GM21447 (cell line): ENCODE measurements at regions not wholly inside any gene's neighbourhood (a gene's known extent, or its start where the extent isn't known, plus 50 kb on each side); places are given as distances from the start of the nearest gene placed in this dataset.

Source experiments
- ATAC-seq: cut with Tn5 transposase; IDR thresholded peaks from one replicate; pipeline ENCODE4 v1.9.1; 2021; ENCODE audit not compliant: unreplicated experiment

- ATAC-seq = no peak
These were observed 134.5 kb downstream of the URB2 start for GRCh38 chr1:229760478-229760996.

- no peak for ATAC-seq
These were observed 136.8 kb downstream of the URB2 start for GRCh38 chr1:229762891-229763290.

DNA sequence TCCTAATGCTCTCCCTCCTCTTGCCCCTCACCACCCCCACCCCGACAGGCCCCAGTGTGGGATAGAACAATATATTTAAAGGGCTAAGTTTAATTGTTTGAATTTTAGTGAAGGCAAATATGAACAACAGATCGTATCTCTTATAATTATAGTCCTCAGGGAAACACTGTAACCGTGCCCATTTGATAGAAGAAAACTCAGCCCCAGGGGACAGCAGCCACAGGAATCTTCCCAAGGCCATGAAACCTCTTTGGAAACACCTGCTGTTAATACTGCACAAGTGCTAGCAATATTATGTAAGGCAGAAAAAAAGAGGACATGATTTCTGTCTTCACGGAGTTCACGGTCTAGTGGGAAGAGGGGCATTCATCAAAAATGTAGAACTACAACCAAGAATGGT, 142.2 kb downstream of the URB2 start:
- ATAC-seq = no peak

- ATAC-seq = no peak
These were observed 143.0 kb downstream of the URB2 start for GRCh38 chr1:229769006-229769405.

DNA sequence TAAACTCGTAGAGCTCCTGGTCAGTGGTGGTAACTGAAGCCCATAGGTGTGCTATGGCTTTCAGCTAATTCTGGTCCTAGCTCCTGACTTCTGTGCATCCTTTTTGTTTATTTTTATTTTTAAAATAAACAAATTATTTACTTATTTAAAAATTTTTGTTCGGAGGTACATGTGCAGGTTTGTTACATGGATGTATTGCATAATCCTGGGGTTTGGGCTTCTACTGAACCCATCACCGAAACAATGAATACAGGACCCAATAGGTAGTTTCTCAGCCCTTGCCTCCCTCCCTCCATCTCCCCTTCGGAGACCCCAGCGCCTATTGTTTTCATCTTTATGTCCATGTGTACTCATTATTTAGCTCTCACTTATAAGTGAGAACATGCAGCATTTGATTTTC, 143.8 kb downstream of the URB2 start:
- no peak for ATAC-seq

DNA sequence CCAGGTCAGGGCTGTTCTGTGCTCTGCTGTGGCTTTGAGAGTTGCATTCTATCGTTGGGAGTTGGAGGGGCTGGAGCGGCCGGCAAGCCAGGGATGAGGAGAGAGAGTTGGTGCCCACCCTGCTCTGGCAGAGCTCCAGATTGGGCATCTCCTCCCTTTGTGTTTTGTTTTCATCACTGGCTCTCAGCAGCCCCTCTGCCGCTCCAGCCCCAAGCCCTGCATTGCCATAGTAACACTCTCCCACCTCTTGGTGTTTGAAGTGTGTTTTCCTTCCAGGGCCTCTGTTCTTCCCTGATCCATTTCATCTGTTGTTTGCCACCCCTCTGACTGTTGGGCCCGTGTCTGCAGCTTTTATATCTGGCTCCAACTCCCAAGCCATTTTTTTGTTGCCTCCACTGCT, 152.7 kb downstream of the URB2 start:
- no peak for ATAC-seq

DNA sequence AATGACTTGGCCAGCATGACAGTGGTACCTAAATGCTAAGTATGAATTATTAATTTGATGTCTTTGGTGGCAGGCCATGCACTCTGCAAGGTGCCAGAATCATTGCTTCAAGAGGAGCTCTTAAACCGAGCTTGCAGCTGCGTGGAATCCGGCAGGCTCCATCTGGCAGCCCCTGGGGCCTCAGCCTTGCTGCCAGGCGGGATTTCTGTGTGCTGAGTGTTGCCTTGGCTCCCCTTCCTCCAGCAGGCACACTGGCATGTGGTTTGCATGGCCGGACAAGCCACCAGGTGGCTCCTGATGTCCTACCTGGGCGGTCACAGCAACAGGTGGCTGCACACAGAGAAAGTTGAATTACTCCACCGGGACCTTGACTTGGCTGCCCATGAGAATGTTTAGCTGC, 155.4 kb downstream of the URB2 start:
- ATAC-seq = no peak

DNA sequence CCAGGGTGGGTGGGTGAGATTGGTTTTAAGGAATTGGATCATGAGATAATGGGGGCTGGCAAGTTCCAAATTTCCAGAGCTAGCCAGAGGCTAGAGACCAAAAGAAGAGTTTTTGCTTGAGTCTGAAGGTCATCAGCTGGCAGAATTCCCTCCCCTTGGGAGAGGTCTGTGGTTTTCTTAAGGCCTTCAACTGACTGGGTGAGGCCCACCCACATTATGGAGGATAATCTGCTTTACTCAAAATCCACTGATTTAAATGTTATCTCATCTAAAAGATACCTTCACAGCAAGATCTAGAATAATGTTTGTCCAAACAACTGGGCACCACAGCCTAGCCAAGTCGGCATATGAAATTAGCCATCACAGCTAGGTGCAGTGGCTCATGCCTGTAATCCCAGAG, 156.4 kb downstream of the URB2 start:
- no peak for ATAC-seq

DNA sequence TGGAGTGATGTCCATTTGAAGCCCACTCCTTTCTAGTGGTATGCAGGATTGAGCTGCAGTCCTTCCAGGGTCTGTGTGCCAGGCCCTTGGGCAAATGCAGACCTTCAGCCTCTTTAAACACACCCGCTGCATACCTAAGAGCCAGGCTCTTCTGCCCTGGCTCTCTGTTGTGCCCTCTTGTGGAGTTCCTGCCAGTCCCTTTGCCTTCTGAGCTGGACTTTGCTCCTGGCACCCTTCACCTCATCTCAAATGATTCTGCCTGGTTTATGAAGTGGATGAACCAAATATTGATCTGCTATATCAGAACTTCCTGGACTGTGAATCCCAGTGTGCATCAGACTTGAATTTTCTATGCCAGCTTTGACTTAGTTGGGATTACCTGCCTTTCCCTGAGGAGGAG, 158.8 kb downstream of the URB2 start:
- no peak for ATAC-seq

GRCh38 chr1:229786974-229787610, 161.0 kb downstream of the URB2 start:
- no peak for ATAC-seq

- ATAC-seq = no peak
These were observed 162.0 kb downstream of the URB2 start for GRCh38 chr1:229788004-229788403.

GRCh38 chr1:229792012-229792975, 166.2 kb downstream of the URB2 start:
- no peak for ATAC-seq

DNA sequence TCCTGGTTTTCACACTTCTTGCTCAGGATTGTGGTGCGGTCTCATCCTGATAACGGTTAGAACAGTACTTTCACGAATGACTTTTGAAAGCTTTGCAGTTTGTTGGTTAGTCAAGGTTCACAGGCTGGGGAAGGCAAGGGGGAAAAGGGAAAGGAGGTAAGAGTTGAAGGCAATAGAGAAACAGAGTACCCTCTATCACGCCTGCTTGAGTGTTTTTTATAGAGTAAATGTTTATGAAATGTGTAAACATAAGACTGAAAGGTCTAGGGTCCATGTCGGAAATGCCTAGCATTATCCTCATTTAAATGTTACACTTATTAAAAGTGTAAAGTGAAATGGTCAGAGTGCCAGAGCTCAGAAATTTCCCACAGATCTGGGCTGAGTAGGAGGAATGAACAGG, 167.4 kb downstream of the URB2 start:
- no peak for ATAC-seq

DNA sequence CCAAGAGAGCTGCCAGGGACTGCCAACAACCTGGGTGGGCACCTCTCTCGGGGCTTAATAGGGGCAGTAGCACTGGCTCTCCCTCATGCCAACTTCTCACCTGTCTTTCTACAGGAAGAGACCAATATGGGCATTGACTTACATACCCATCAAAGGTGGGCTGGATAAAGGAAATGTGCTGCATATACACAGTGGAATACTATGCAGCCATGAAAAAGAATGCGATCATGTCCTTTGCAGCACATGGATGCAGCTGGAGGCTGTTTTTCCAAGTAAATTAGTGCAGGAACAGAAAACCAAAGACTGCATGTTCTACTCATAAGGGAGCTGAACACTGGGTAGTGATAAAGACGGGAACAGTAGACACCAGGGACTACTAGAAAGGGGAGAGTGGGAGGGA, 172.5 kb downstream of the URB2 start:
- ATAC-seq = no peak

- ATAC-seq = no peak
These were observed 177.7 kb downstream of the URB2 start for GRCh38 chr1:229803626-229804217.

DNA sequence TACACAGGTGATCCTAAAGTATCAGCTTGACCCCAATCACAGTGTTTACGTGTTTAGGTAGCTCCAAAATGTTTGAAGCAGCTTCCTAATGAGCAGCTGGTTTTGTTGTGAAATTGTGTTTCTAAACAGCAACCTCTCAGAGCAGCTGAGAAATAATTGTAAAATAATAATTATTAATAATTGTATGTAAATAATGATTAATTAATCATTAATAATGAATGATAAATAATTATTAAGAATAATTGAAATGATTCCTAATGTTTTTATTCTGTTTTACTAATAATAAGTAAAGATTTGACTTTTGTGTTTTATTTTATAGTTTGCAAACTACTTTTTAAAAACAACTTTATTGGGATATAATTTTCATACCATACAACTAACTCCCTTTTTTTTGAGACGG, 182.2 kb downstream of the URB2 start:
- no peak for ATAC-seq

GRCh38 chr1:229810140-229810539, 184.1 kb downstream of the URB2 start:
- ATAC-seq = no peak

- ATAC-seq = no peak
These were observed 184.9 kb downstream of the URB2 start for GRCh38 chr1:229810961-229811360.

DNA sequence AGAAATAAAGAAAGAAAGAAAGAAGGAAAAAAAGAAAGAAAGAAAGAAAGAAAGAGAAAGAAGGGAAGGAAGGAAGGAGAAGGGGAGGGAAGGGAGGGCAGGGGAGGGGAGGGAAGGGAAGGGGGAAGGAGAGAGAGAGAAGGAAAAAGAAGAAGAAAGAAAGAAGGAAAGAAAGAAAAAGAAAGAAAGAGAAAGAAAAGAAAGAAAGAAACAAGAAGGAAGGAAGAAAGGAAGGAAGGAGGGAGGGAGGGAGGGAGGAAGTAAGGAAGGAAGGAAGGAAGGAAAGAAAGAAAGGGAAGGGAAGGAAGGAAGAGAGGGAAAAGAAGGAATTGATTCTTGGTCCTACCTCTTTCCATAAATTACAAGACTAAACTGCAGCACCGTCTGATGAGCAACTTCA, 186.1 kb downstream of the URB2 start:
- ATAC-seq = no peak

DNA sequence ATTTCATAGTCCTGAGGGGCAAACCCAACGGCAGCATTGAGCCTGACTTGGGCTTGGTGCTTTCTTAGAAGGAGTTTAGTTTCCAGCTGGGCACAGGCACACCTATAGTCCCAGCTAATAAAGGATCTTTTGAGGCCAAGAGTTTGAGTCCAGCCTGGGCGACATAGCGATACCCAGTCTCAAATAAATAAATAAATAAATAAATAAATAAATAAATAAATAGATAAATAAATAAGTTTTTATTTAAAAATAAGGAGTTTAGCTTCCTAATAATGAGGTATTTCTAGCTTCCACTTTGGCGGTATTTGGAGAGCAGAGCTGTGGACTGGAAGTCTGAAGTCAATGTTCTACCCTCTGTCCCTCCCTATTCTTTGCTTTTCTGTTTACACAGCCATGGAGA, 186.6 kb downstream of the URB2 start:
- no peak for ATAC-seq

DNA sequence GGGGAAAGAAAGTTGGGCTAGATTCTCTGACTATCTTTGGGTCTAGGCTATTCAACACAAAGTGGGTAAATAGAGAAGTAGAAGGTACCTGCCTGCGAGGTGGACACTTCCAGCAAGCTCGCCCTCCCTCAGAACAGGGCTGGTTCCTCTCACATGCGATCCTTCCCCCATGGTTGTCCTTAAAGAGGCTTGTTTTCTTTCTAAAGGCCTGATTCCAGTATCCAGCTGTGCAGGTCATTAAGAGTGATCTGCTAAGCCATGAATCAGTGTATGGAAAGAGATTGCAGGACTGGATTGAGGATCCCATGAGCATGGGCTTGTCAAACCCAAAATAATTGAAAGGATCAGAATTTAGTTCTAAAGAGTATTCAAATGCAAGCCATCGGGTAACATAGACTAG, 189.0 kb downstream of the URB2 start:
- ATAC-seq = no peak

GRCh38 chr1:229815961-229816360, 189.9 kb downstream of the URB2 start:
- ATAC-seq = no peak
